GM12878 (cell line): ENCODE measurements at regions not wholly inside any gene's neighbourhood (a gene's known extent, or its start where the extent isn't known, plus 50 kb on each side); places are given as distances from the start of the nearest gene placed in this dataset.

Experiments
- ATAC-seq: fragments of 200-7000 bp; cut with Tn5 transposase; 3 replicates; pipeline ENCODE4 v1.9.1; 2020; ENCODE audit warnings: mild to moderate bottlenecking, moderate library complexity
- BruUV-seq: library from RNA; stranded (reverse); fragments of 400-500 nt; replicated peaks from 2 replicates; lab custom pipeline; 2021; lab: Mats Ljungman, UMichigan
- CTCF ChIA-PET: fragments of 300-600 bp; sonication (Branson Sonifier 250); formaldehyde crosslinking; extraction: SDS; loops from one replicate; lab custom pipeline; 2021; ENCODE audit warnings: inconsistent platforms; lab: Yijun Ruan, JAX
- POLR2A ChIA-PET: fragments of 350-600 bp; formaldehyde crosslinking; extraction: SDS; loops from one replicate; lab custom pipeline; 2021; ENCODE audit warnings: inconsistent platforms; lab: Charles Lee
- RAD21 ChIA-PET: fragments of 300-600 bp; sonication (Branson Sonifier 250); formaldehyde crosslinking; loops from one replicate; lab custom pipeline; 2023; ENCODE audit warnings: antibody characterized with exemption; ENCODE audit not compliant: unreplicated experiment; lab: Charles Lee
- SMC1A ChIA-PET: fragments of 300-600 bp; sonication (Branson Sonifier 250); formaldehyde crosslinking; loops from one replicate; lab custom pipeline; 2023; ENCODE audit not compliant: unreplicated experiment, uncharacterized antibody; lab: Charles Lee
- DNase-seq: peaks from one replicate; pipeline ENCODE4 v3.0.0-alpha.2; 2011; ENCODE audit warnings: low read depth, low spot score
- FAIRE-seq: peaks from 3 replicates; lab custom pipeline; 2011; peaks lifted over from hg19 to GRCh38; lab: Jason Lieb, UNC
- H2AFZ ChIP-seq: 2 replicates; pipeline ENCODE4 v1.6.0; 2011; ENCODE audit warnings: low read depth, low read length, control low read depth; ENCODE audit not compliant: control insufficient read depth
- H3K27ac ChIP-seq: 2 replicates; pipeline ENCODE4 v1.5.1; 2011; ENCODE audit warnings: control low read depth; ENCODE audit not compliant: control insufficient read depth, insufficient read depth
- H3K27me3 ChIP-seq, 2 experiments: replicated peaks in 1 of 2; 2 replicates each; pipeline versions ENCODE4 v1.6.0 to v1.6.1; 2011; ENCODE audit warnings: low read length in 1 of 2; ENCODE audit not compliant: control insufficient read depth in 2 of 2, insufficient read depth in 2 of 2
- H3K36me3 ChIP-seq, 2 experiments: 2 replicates each; pipeline ENCODE4 v1.5.1; 2011; ENCODE audit warnings: low read length in 1 of 2; ENCODE audit not compliant: control insufficient read depth in 2 of 2, insufficient read depth in 2 of 2
- H3K4me1 ChIP-seq: 2 replicates; pipeline ENCODE4 v1.6.1; 2011; ENCODE audit warnings: mild to moderate bottlenecking, low read length, moderate library complexity, mixed read lengths; ENCODE audit not compliant: control insufficient read depth, insufficient read depth
- H3K4me2 ChIP-seq: 2 replicates; pipeline ENCODE4 v1.6.0; 2011; ENCODE audit warnings: control low read depth; ENCODE audit not compliant: control insufficient read depth, insufficient read depth
- H3K4me3 ChIP-seq: fragments of 200-600 bp; sonication (generic); 2 replicates; pipeline ENCODE4 v1.5.1; 2016
- H3K79me2 ChIP-seq: 2 replicates; pipeline ENCODE4 v1.6.0; 2011; ENCODE audit warnings: low read length; ENCODE audit not compliant: control insufficient read depth, insufficient read depth
- H3K9ac ChIP-seq: 2 replicates; pipeline ENCODE4 v1.8.0; 2011; ENCODE audit warnings: low read length, control low read depth, mixed read lengths; ENCODE audit not compliant: control insufficient read depth, insufficient read depth
- H3K9me3 ChIP-seq: replicated peaks from 3 replicates; pipeline ENCODE4 v1.5.1; 2011; ENCODE audit warnings: mild to moderate bottlenecking, low read length; ENCODE audit not compliant: control insufficient read depth, insufficient read depth
- H4K20me1 ChIP-seq: 2 replicates; pipeline ENCODE4 v1.6.0; 2011; ENCODE audit not compliant: control insufficient read depth, insufficient read depth
- CTCF ChIP-seq, 3 experiments: IDR thresholded peaks in 2 of 3; conservative IDR thresholded peaks in 1 of 3; 2 replicates each; pipeline ENCODE4 v1.5.1; 2011; ENCODE audit warnings: low read depth in 3 of 3, low read length in 3 of 3, mild to moderate bottlenecking in 3 of 3, control low read depth in 2 of 3, moderate library complexity in 2 of 3, inconsistent platforms in 1 of 3, mixed read lengths in 1 of 3; ENCODE audit not compliant: control insufficient read depth in 2 of 3, insufficient read depth in 1 of 3; ENCODE audit errors: extremely low read depth in 1 of 3
- MYB ChIP-seq: fragments of 150-350 bp; IDR thresholded peaks from 2 replicates; pipeline ENCODE4 v1.6.1; 2014; ENCODE audit warnings: mild to moderate bottlenecking, low read depth, low read length, borderline replicate concordance
- NFIC ChIP-seq: IDR thresholded peaks from 2 replicates; pipeline ENCODE4 v1.6.1; 2012; ENCODE audit warnings: low read depth, mild to moderate bottlenecking, inconsistent platforms, low read length, moderate library complexity
- PAX8 ChIP-seq: fragments of 450-650 bp; IDR thresholded peaks from 2 replicates; pipeline ENCODE4 v1.6.1; 2017; ENCODE audit warnings: mild to moderate bottlenecking, moderate library complexity
- RELB ChIP-seq: fragments of 450-650 bp; IDR thresholded peaks from 2 replicates; pipeline ENCODE4 v1.6.1; 2017; ENCODE audit warnings: low read depth, mild to moderate bottlenecking, moderate library complexity
- STAT1 ChIP-seq: fragments of 450-650 bp; conservative IDR thresholded peaks from 2 replicates; pipeline ENCODE4 v1.6.1; 2014; ENCODE audit warnings: antibody characterized with exemption, mild to moderate bottlenecking
- ZBED1 ChIP-seq: IDR thresholded peaks from 2 replicates; pipeline ENCODE4 v1.6.1; 2016; ENCODE audit warnings: borderline replicate concordance
- WGBS: methylation state at CpG from one replicate; pipeline ENCODE4 v1.1.6; 2016; ENCODE audit warnings: low lambda C conversion rate; ENCODE audit not compliant: insufficient replicate concordance, insufficient coverage; ENCODE audit errors: missing lambda C conversion rate; 5-methylcytosine and 5-hydroxymethylcytosine counted together
- in situ Hi-C: fragments of 300-500 bp; cut with MboI; formaldehyde crosslinking; loops from 9 replicates; pipeline ENCODE4 v1.14.3; 2018; ENCODE audit warnings: mixed read lengths
- intact Hi-C: fragments of 100-400 bp; cut with micrococcal nuclease; formaldehyde crosslinking; loops from one replicate; pipeline ENCODE4 v1.14.2; 2022; ENCODE audit not compliant: unreplicated experiment
- TF ChIP-seq, protein P1 (sequence below): fragments of 450-650 bp; IDR thresholded peaks from 2 replicates; pipeline ENCODE4 v1.6.1; 2017; ENCODE audit warnings: mild to moderate bottlenecking, low read depth, inconsistent platforms; ENCODE audit not compliant: poor library complexity, severe bottlenecking

- TF ChIP-seq, protein P1, sequence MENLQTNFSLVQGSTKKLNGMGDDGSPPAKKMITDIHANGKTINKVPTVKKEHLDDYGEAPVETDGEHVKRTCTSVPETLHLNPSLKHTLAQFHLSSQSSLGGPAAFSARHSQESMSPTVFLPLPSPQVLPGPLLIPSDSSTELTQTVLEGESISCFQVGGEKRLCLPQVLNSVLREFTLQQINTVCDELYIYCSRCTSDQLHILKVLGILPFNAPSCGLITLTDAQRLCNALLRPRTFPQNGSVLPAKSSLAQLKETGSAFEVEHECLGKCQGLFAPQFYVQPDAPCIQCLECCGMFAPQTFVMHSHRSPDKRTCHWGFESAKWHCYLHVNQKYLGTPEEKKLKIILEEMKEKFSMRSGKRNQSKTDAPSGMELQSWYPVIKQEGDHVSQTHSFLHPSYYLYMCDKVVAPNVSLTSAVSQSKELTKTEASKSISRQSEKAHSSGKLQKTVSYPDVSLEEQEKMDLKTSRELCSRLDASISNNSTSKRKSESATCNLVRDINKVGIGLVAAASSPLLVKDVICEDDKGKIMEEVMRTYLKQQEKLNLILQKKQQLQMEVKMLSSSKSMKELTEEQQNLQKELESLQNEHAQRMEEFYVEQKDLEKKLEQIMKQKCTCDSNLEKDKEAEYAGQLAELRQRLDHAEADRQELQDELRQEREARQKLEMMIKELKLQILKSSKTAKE = peak; percentile 34
These were observed 118.1 kb downstream of the ZNF365 start (continued) for GRCh38 chr10:62492012-62492869.

- H3K4me1 ChIP-seq = no peaks in the 10 kb centered on the region
- in situ Hi-C loops (no loop called here), intact Hi-C loops (loop anchor here (1.0 to 2.0 kb wide), 6 partner anchors 34 to 665 kb away; no protein-coding TSS in a partner anchor)
- BruUV-seq = no TSS peak
- no peaks in the 10 kb centered on the region for H4K20me1 ChIP-seq
- ATAC-seq = no peak
- no peak overlapping the region for H2AFZ ChIP-seq
- ChIA-PET SMC1A (interaction anchor here (0.8 to 3.2 kb wide), 12 partner anchors 34 to 324 kb away, joined by 3 to 33 read pairs (median 6); partner anchors contain the start of gene EGR2), RAD21 (interaction anchor here (1.0 to 3.0 kb wide), 5 partner anchors 36 to 664 kb away, joined by 3 to 44 read pairs (median 8); no protein-coding TSS in a partner anchor), CTCF (interaction anchor here (1.3 to 4.3 kb wide), 13 partner anchors 11 to 666 kb away, joined by 3 to 36 read pairs (median 9); no protein-coding TSS in a partner anchor), POLR2A (no interaction called here)
- DNase-seq = no peak
- no peaks in the 10 kb centered on the region for H3K79me2 ChIP-seq
- no peaks in the 10 kb centered on the region for H3K9me3 ChIP-seq
- no peak overlapping the region for H3K4me2 ChIP-seq
- 13% methylated on average over 3 of the region's 3 CpGs for WGBS
- H3K27ac ChIP-seq = no peak overlapping the region
- no peak overlapping the region for H3K9ac ChIP-seq
- H3K27me3 ChIP-seq = no peaks in the 10 kb centered on the region; a peak in 1 of 4 replicates
- no peak overlapping the region for H3K4me3 ChIP-seq
- no peak for FAIRE-seq
- no peaks in the 10 kb centered on the region for H3K36me3 ChIP-seq
- TF ChIP-seq MYB = no peak
- no peak for TF ChIP-seq RELB
- no peak for TF ChIP-seq STAT1
- TF ChIP-seq PAX8 = no peak
- TF ChIP-seq, protein P1 = no peak
- TF ChIP-seq CTCF (IDR thresholded peaks at IDR 0.05 in 2 of 3, conservative IDR thresholded peaks at IDR 0.05 in 1 of 3; ENCODE audit: control insufficient read depth in 2 of 3, extremely low read depth in 1 of 3, insufficient read depth in 1 of 3, low read depth in 3 of 3, low read length in 3 of 3) = no peak
- no peak for TF ChIP-seq NFIC
- TF ChIP-seq ZBED1 = no peak
These were observed 118.7 kb downstream of the ZNF365 start for GRCh38 chr10:62492870-62493180.
